ENCODE measurements at regions not wholly inside any gene's neighbourhood (a gene's known extent, or its start where the extent isn't known, plus 50 kb on each side); places are given as distances from the start of the nearest gene placed in this dataset.

DNA sequence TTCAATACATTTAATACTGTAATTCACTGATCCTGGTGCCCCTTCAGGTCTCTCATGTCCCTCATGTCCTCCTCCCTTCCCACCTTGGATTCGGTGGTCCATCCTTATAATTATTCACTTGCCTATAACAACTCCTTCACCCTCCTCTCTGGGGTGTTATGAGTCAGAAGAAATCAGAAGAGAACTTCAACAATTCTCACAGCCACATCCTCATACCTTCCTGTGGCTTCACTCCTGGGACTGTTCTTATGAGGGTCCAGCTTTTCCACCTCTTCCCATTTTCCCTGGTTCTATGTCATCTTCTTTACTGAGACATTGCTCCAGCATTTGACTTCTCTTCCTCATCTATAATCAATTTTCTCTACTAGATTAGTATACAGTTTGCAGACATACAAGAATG lies 406.1 kb downstream of the NR2F1-AS1 start:
- ChIA-PET SMC1A (ENCODE audit: uncharacterized antibody, unreplicated experiment) (interaction anchor here (0.5 to 1.1 kb wide), 2 partner anchors 231 to 240 kb away, joined by 3 read pairs; no protein-coding TSS in a partner anchor), POLR2A (no interaction called here), CTCF (no interaction called here), RAD21 (ENCODE audit: unreplicated experiment) (no interaction called here)
- H3K36me3 ChIP-seq (ENCODE audit: control insufficient read depth in 2 of 2, insufficient read depth in 2 of 2, low read length in 1 of 2): no peaks in the 10 kb centered on the region
- H3K9ac ChIP-seq (ENCODE audit: control insufficient read depth, insufficient read depth, low read length): no peak overlapping the region
- H3K27me3 ChIP-seq (replicated peaks in 1 of 2; ENCODE audit: control insufficient read depth in 2 of 2, insufficient read depth in 2 of 2, low read length in 1 of 2): no peaks in the 10 kb centered on the region
- no peak overlapping the region for H3K27ac ChIP-seq (ENCODE audit: control insufficient read depth, insufficient read depth)
- in situ Hi-C loops (cut with MboI): no loop called here
- intact Hi-C loops (cut with micrococcal nuclease; ENCODE audit: unreplicated experiment): no loop called here
- FAIRE-seq (no peak), ATAC-seq (no peak), DNase-seq (ENCODE audit: low read depth, low spot score) (no peak)
- TF ChIP-seq, protein P1, sequence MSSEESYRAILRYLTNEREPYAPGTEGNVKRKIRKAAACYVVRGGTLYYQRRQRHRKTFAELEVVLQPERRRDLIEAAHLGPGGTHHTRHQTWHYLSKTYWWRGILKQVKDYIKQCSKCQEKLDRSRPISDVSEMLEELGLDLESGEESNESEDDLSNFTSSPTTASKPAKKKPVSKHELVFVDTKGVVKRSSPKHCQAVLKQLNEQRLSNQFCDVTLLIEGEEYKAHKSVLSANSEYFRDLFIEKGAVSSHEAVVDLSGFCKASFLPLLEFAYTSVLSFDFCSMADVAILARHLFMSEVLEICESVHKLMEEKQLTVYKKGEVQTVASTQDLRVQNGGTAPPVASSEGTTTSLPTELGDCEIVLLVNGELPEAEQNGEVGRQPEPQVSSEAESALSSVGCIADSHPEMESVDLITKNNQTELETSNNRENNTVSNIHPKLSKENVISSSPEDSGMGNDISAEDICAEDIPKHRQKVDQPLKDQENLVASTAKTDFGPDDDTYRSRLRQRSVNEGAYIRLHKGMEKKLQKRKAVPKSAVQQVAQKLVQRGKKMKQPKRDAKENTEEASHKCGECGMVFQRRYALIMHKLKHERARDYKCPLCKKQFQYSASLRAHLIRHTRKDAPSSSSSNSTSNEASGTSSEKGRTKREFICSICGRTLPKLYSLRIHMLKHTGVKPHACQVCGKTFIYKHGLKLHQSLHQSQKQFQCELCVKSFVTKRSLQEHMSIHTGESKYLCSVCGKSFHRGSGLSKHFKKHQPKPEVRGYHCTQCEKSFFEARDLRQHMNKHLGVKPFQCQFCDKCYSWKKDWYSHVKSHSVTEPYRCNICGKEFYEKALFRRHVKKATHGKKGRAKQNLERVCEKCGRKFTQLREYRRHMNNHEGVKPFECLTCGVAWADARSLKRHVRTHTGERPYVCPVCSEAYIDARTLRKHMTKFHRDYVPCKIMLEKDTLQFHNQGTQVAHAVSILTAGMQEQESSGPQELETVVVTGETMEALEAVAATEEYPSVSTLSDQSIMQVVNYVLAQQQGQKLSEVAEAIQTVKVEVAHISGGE (CRISPR knock-in tag; IDR thresholded peaks at IDR 0.05): no peak
- TF ChIP-seq SP1 (IDR thresholded peaks at IDR 0.05; ENCODE audit: low read depth, low read length) (no peak), RB1 (IDR thresholded peaks at IDR 0.05; ENCODE audit: borderline replicate concordance) (no peak), GATAD2B (conservative IDR thresholded peaks at IDR 0.05; ENCODE audit: low read depth) (no peak), TCF7 (IDR thresholded peaks at IDR 0.05; ENCODE audit: borderline replicate concordance) (no peak), TCF12 (IDR thresholded peaks at IDR 0.05; ENCODE audit: low read depth, low read length) (no peak), POU2F2 (IDR thresholded peaks at IDR 0.05; ENCODE audit: borderline replicate concordance, low read depth, low read length) (no peak), FOXM1 (IDR thresholded peaks at IDR 0.05; ENCODE audit: low read depth, low read length) (no peak), SREBF1 (IDR thresholded peaks at IDR 0.05; ENCODE audit: low read length) (no peak), MYB (IDR thresholded peaks at IDR 0.05; ENCODE audit: borderline replicate concordance, low read depth, low read length) (no peak), ZBED1 (IDR thresholded peaks at IDR 0.05; ENCODE audit: borderline replicate concordance) (no peak)
- TF ChIP-seq, protein P2, sequence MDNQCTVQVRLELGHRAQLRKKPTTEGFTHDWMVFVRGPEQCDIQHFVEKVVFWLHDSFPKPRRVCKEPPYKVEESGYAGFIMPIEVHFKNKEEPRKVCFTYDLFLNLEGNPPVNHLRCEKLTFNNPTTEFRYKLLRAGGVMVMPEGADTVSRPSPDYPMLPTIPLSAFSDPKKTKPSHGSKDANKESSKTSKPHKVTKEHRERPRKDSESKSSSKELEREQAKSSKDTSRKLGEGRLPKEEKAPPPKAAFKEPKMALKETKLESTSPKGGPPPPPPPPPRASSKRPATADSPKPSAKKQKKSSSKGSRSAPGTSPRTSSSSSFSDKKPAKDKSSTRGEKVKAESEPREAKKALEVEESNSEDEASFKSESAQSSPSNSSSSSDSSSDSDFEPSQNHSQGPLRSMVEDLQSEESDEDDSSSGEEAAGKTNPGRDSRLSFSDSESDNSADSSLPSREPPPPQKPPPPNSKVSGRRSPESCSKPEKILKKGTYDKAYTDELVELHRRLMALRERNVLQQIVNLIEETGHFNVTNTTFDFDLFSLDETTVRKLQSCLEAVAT (IDR thresholded peaks at IDR 0.05): no peak
- TF ChIP-seq, protein P3, sequence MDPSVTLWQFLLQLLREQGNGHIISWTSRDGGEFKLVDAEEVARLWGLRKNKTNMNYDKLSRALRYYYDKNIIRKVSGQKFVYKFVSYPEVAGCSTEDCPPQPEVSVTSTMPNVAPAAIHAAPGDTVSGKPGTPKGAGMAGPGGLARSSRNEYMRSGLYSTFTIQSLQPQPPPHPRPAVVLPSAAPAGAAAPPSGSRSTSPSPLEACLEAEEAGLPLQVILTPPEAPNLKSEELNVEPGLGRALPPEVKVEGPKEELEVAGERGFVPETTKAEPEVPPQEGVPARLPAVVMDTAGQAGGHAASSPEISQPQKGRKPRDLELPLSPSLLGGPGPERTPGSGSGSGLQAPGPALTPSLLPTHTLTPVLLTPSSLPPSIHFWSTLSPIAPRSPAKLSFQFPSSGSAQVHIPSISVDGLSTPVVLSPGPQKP (IDR thresholded peaks at IDR 0.05; ENCODE audit: low read depth, low read length): no peak
- TF ChIP-seq, protein P4, sequence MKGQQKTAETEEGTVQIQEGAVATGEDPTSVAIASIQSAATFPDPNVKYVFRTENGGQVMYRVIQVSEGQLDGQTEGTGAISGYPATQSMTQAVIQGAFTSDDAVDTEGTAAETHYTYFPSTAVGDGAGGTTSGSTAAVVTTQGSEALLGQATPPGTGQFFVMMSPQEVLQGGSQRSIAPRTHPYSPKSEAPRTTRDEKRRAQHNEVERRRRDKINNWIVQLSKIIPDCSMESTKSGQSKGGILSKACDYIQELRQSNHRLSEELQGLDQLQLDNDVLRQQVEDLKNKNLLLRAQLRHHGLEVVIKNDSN (IDR thresholded peaks at IDR 0.05; ENCODE audit: borderline replicate concordance, extremely low read length, insufficient read depth, low read depth, low read length): no peak
- TF ChIP-seq, protein P5, sequence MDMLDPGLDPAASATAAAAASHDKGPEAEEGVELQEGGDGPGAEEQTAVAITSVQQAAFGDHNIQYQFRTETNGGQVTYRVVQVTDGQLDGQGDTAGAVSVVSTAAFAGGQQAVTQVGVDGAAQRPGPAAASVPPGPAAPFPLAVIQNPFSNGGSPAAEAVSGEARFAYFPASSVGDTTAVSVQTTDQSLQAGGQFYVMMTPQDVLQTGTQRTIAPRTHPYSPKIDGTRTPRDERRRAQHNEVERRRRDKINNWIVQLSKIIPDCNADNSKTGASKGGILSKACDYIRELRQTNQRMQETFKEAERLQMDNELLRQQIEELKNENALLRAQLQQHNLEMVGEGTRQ (IDR thresholded peaks at IDR 0.05; ENCODE audit: borderline replicate concordance, low read depth, low read length): no peak
- no peak overlapping the region for H2AFZ ChIP-seq (ENCODE audit: control insufficient read depth, low read depth, low read length)
- H3K79me2 ChIP-seq (ENCODE audit: control insufficient read depth, insufficient read depth, low read length): no peaks in the 10 kb centered on the region
- 13% methylated on average over 1 of the region's 1 CpG for WGBS (ENCODE audit: insufficient coverage, insufficient replicate concordance, low lambda C conversion rate, missing lambda C conversion rate)
- H3K9me3 ChIP-seq (replicated peaks; ENCODE audit: control insufficient read depth, insufficient read depth, low read length): no peaks in the 10 kb centered on the region
- no peak overlapping the region for H3K4me2 ChIP-seq (ENCODE audit: control insufficient read depth, insufficient read depth)
- no TSS peak for BruUV-seq (replicated peaks)
- no peak overlapping the region for H3K4me3 ChIP-seq
- no peaks in the 10 kb centered on the region for H3K4me1 ChIP-seq (ENCODE audit: control insufficient read depth, insufficient read depth, low read length)
- no peaks in the 10 kb centered on the region for H4K20me1 ChIP-seq (ENCODE audit: control insufficient read depth, insufficient read depth)

Data from GM12878 (cell line).